HEK293T (cell line): ENCODE measurements at regions not wholly inside any gene's neighbourhood (a gene's known extent, or its start where the extent isn't known, plus 50 kb on each side); places are given as distances from the start of the nearest gene placed in this dataset.
"Not testable (repeated sequence)": the region's sequence is repeated elsewhere in the genome, so short reads cannot be mapped to it uniquely, and the experiment has no call there.

Experiments used
- CTCF ChIA-PET: fragments of 350-600 bp; formaldehyde crosslinking; extraction: SDS; loops from one replicate; lab custom pipeline; 2021; ENCODE audit warnings: antibody characterized with exemption, inconsistent platforms; lab: Yijun Ruan, JAX
- POLR2A ChIA-PET: fragments of 350-600 bp; formaldehyde crosslinking; extraction: SDS; loops from one replicate; lab custom pipeline; 2020; ENCODE audit warnings: antibody characterized with exemption, inconsistent platforms; lab: Yijun Ruan, JAX
- DNase-seq: peaks from one replicate; pipeline ENCODE4 v3.0.0; 2012; ENCODE audit warnings: mixed read lengths; ENCODE audit errors: extremely low spot score
- ARNT ChIP-seq: fragments of 450-650 bp; IDR thresholded peaks from 2 replicates; pipeline ENCODE4 v1.6.1; 2017; ENCODE audit warnings: mild to moderate bottlenecking
- BHLHE40 ChIP-seq: fragments of 450-650 bp; IDR thresholded peaks from 2 replicates; pipeline ENCODE4 v1.6.1; 2016; ENCODE audit warnings: mild to moderate bottlenecking, moderate library complexity, borderline replicate concordance
- CTBP1 ChIP-seq: fragments of 450-650 bp; IDR thresholded peaks from 2 replicates; pipeline ENCODE4 v1.6.1; 2016; ENCODE audit warnings: borderline replicate concordance
- ELF4 ChIP-seq: fragments of 450-650 bp; IDR thresholded peaks from 2 replicates; pipeline ENCODE4 v1.6.1; 2017; ENCODE audit warnings: antibody characterized with exemption
- FOXA1 ChIP-seq: fragments of 450-650 bp; IDR thresholded peaks from 2 replicates; pipeline ENCODE4 v1.6.1; 2016; ENCODE audit warnings: mild to moderate bottlenecking
- FOXK2 ChIP-seq: fragments of 450-650 bp; IDR thresholded peaks from 2 replicates; pipeline ENCODE4 v1.6.1; 2016; ENCODE audit warnings: mild to moderate bottlenecking
- FOXM1 ChIP-seq: fragments of 450-650 bp; IDR thresholded peaks from 2 replicates; pipeline ENCODE4 v1.6.1; 2017; ENCODE audit warnings: mild to moderate bottlenecking, borderline replicate concordance
- HDGF ChIP-seq: fragments of 450-650 bp; IDR thresholded peaks from 2 replicates; pipeline ENCODE4 v1.6.1; 2017; ENCODE audit warnings: antibody characterized with exemption, borderline replicate concordance
- L3MBTL2 ChIP-seq: fragments of 450-650 bp; conservative IDR thresholded peaks from 2 replicates; pipeline ENCODE4 v1.6.1; 2016; ENCODE audit warnings: mild to moderate bottlenecking
- LEF1 ChIP-seq: fragments of 450-650 bp; IDR thresholded peaks from 2 replicates; pipeline ENCODE4 v1.6.1; 2017; ENCODE audit warnings: mild to moderate bottlenecking, borderline replicate concordance
- NFRKB ChIP-seq: fragments of 450-650 bp; IDR thresholded peaks from 2 replicates; pipeline ENCODE4 v1.6.1; 2016; ENCODE audit warnings: mild to moderate bottlenecking, moderate library complexity
- PKNOX1 ChIP-seq: fragments of 450-650 bp; IDR thresholded peaks from 2 replicates; pipeline ENCODE4 v1.6.1; 2016
- SP1 ChIP-seq: fragments of 450-650 bp; IDR thresholded peaks from 2 replicates; pipeline ENCODE4 v1.6.1; 2017
- SUZ12 ChIP-seq: fragments of 450-650 bp; IDR thresholded peaks from 2 replicates; pipeline ENCODE4 v1.6.1; 2016; ENCODE audit warnings: mild to moderate bottlenecking
- TARDBP ChIP-seq: fragments of 450-650 bp; IDR thresholded peaks from 2 replicates; pipeline ENCODE4 v1.6.1; 2016
- ZNF384 ChIP-seq: fragments of 450-650 bp; IDR thresholded peaks from 2 replicates; pipeline ENCODE4 v1.6.1; 2016

GRCh38 chr1:197995408-197996258 is 78.5 kb downstream of the LHX9 start:
- TF ChIP-seq FOXK2 (no peak), SUZ12 (no peak), PKNOX1 (no peak), LEF1 (no peak), ZNF384 (no peak), FOXM1 (no peak), CTBP1 (no peak), TARDBP (no peak), HDGF (no peak), FOXA1 (no peak), BHLHE40 (no peak), NFRKB (no peak), ELF4 (no peak), L3MBTL2 (no peak), ARNT (no peak)
- ChIA-PET POLR2A (no interaction called here), CTCF (no interaction called here)
- DNase-seq = no peak

GRCh38 chr1:197996259-197996512 is 79.0 kb downstream of the LHX9 start:
- CTCF ChIA-PET, DNase-seq, POLR2A ChIA-PET: not testable (repeated sequence)

- no peak for DNase-seq
- CTCF ChIA-PET = no interaction called here
- TF ChIP-seq NFRKB (no peak), PKNOX1 (no peak), TARDBP (no peak), BHLHE40 (no peak), CTBP1 (no peak), SP1 (no peak), L3MBTL2 (no peak), ZNF384 (no peak), ARNT (no peak), HDGF (no peak)
- POLR2A ChIA-PET = no interaction called here
Observed at GRCh38 chr1:197998110-197998509, 80.9 kb downstream of the LHX9 start.

GRCh38 chr1:198001776-198002408 is 84.7 kb downstream of the LHX9 start:
- ChIA-PET CTCF (no interaction called here), POLR2A (no interaction called here)
- DNase-seq = no peak
- no peak for TF ChIP-seq TARDBP
- no peak for TF ChIP-seq NFRKB
- no peak for TF ChIP-seq HDGF
- TF ChIP-seq BHLHE40 = no peak
- TF ChIP-seq FOXM1 = no peak
- TF ChIP-seq ELF4 = no peak
- no peak for TF ChIP-seq SP1
- TF ChIP-seq PKNOX1 = no peak
- no peak for TF ChIP-seq ZNF384
- TF ChIP-seq CTBP1 = no peak
- TF ChIP-seq FOXA1 = no peak
- TF ChIP-seq FOXK2 = no peak

GRCh38 chr1:198003468-198003867 is 86.3 kb downstream of the LHX9 start:
- DNase-seq = no peak
- ChIA-PET CTCF (interaction anchor here (0.6 kb wide), 1 partner anchor 465 kb away, joined by 4 read pairs; no protein-coding TSS in a partner anchor), POLR2A (no interaction called here)
- TF ChIP-seq FOXK2 (no peak), LEF1 (no peak), CTBP1 (no peak), HDGF (no peak), SUZ12 (no peak), FOXM1 (no peak), BHLHE40 (no peak), NFRKB (no peak), TARDBP (no peak), ZNF384 (no peak), SP1 (no peak), ELF4 (no peak), FOXA1 (no peak), ARNT (no peak), PKNOX1 (no peak), L3MBTL2 (no peak)

- POLR2A ChIA-PET = no interaction called here
- TF ChIP-seq PKNOX1 (no peak), FOXM1 (no peak), CTBP1 (no peak), HDGF (no peak), ARNT (no peak), TARDBP (no peak), SP1 (no peak), NFRKB (no peak), ZNF384 (no peak), LEF1 (no peak), FOXK2 (no peak), ELF4 (no peak), SUZ12 (no peak), L3MBTL2 (no peak), BHLHE40 (no peak), FOXA1 (no peak)
- CTCF ChIA-PET = no interaction called here
- no peak for DNase-seq
Observed at GRCh38 chr1:198007011-198007410, 89.8 kb downstream of the LHX9 start.
